ENCODE measurements at regions not wholly inside any gene's neighbourhood (a gene's known extent, or its start where the extent isn't known, plus 50 kb on each side); places are given as distances from the start of the nearest gene placed in this dataset.
A peak's percentile ranks its signal among the peaks of the same experiment; 100 is the strongest.
"Not testable (repeated sequence)": the region's sequence is repeated elsewhere in the genome, so short reads cannot be mapped to it uniquely, and the experiment has no call there.

GRCh38 chr11:34830648-34831047 lies 85.5 kb downstream of the APIP start:
- Histone ChIP-seq H2AFZ (ENCODE audit: low read length, unreplicated experiment) (peak overlapping the region; percentile 79), H3K79me2 (ENCODE audit: control insufficient read depth, insufficient read depth, low read length, unreplicated experiment) (no peaks in the 10 kb centered on the region), H3K27me3 (ENCODE audit: insufficient read depth, low read length) (no peaks in the 10 kb centered on the region), H3K4me3 (ENCODE audit: low read depth, low read length) (no peak overlapping the region), H3K4me1 (ENCODE audit: control insufficient read depth, insufficient read depth, low read length, unreplicated experiment) (no peaks in the 10 kb centered on the region), H3K27ac (ENCODE audit: low read depth, low read length) (no peak overlapping the region), H3K36me3 (ENCODE audit: insufficient read depth, low read length) (no peaks in the 10 kb centered on the region)

- H3K36me3 ChIP-seq (ENCODE audit: insufficient read depth, low read length), result no peaks in the 10 kb centered on the region
- no peak overlapping the region for H2AFZ ChIP-seq (ENCODE audit: low read length, unreplicated experiment)
- no peak overlapping the region for H3K4me3 ChIP-seq (ENCODE audit: low read depth, low read length)
- H3K27me3 ChIP-seq (ENCODE audit: insufficient read depth, low read length), result no peaks in the 10 kb centered on the region
- H3K79me2 ChIP-seq (ENCODE audit: control insufficient read depth, insufficient read depth, low read length, unreplicated experiment), result no peaks in the 10 kb centered on the region
- H3K4me1 ChIP-seq (ENCODE audit: control insufficient read depth, insufficient read depth, low read length, unreplicated experiment), result no peaks in the 10 kb centered on the region
- no peak overlapping the region for H3K27ac ChIP-seq (ENCODE audit: low read depth, low read length)
These were observed 86.1 kb downstream of the APIP start for GRCh38 chr11:34830035-34830434.

GRCh38 chr11:34827228-34827627 lies 89.0 kb downstream of the APIP start:
- Histone ChIP-seq H3K27me3 (ENCODE audit: insufficient read depth, low read length) (peaks cover 12% of the 10 kb centered on the region), H3K4me3 (ENCODE audit: low read depth, low read length) (no peak overlapping the region), H3K79me2 (ENCODE audit: control insufficient read depth, insufficient read depth, low read length, unreplicated experiment) (no peaks in the 10 kb centered on the region), H2AFZ (ENCODE audit: low read length, unreplicated experiment) (no peak overlapping the region), H3K4me1 (ENCODE audit: control insufficient read depth, insufficient read depth, low read length, unreplicated experiment) (no peaks in the 10 kb centered on the region), H3K27ac (ENCODE audit: low read depth, low read length) (no peak overlapping the region), H3K36me3 (ENCODE audit: insufficient read depth, low read length) (no peaks in the 10 kb centered on the region)

- H3K4me3 ChIP-seq (ENCODE audit: low read depth, low read length), result no peak overlapping the region
- no peaks in the 10 kb centered on the region for H3K4me1 ChIP-seq (ENCODE audit: control insufficient read depth, insufficient read depth, low read length, unreplicated experiment)
- H3K27me3 ChIP-seq (ENCODE audit: insufficient read depth, low read length), result peaks cover 15% of the 10 kb centered on the region
- H2AFZ ChIP-seq (ENCODE audit: low read length, unreplicated experiment), result no peak overlapping the region
- H3K79me2 ChIP-seq (ENCODE audit: control insufficient read depth, insufficient read depth, low read length, unreplicated experiment), result no peaks in the 10 kb centered on the region
- no peak overlapping the region for H3K27ac ChIP-seq (ENCODE audit: low read depth, low read length)
- no peaks in the 10 kb centered on the region for H3K36me3 ChIP-seq (ENCODE audit: insufficient read depth, low read length)
These were observed 89.8 kb downstream of the APIP start for GRCh38 chr11:34826384-34826726.

GRCh38 chr11:34825670-34826383 lies 90.4 kb downstream of the APIP start:
- Histone ChIP-seq H3K27me3 (ENCODE audit: insufficient read depth, low read length) (peaks cover 15% of the 10 kb centered on the region), H3K79me2 (ENCODE audit: control insufficient read depth, insufficient read depth, low read length, unreplicated experiment) (no peaks in the 10 kb centered on the region), H3K4me3 (ENCODE audit: low read depth, low read length) (no peak overlapping the region), H3K4me1 (ENCODE audit: control insufficient read depth, insufficient read depth, low read length, unreplicated experiment) (no peaks in the 10 kb centered on the region), H3K27ac (ENCODE audit: low read depth, low read length) (no peak overlapping the region), H2AFZ (ENCODE audit: low read length, unreplicated experiment) (no peak overlapping the region), H3K36me3 (ENCODE audit: insufficient read depth, low read length) (no peaks in the 10 kb centered on the region)

- Histone ChIP-seq H3K4me3 (ENCODE audit: low read depth, low read length) (no peak overlapping the region), H3K27me3 (ENCODE audit: insufficient read depth, low read length) (peaks cover 16% of the 10 kb centered on the region), H3K4me1 (ENCODE audit: control insufficient read depth, insufficient read depth, low read length, unreplicated experiment) (no peaks in the 10 kb centered on the region), H3K36me3 (ENCODE audit: insufficient read depth, low read length) (no peaks in the 10 kb centered on the region), H2AFZ (ENCODE audit: low read length, unreplicated experiment) (no peak overlapping the region), H3K79me2 (ENCODE audit: control insufficient read depth, insufficient read depth, low read length, unreplicated experiment) (no peaks in the 10 kb centered on the region), H3K27ac (ENCODE audit: low read depth, low read length) (no peak overlapping the region)
These were observed 90.9 kb downstream of the APIP start for GRCh38 chr11:34825315-34825669.

- Histone ChIP-seq H2AFZ (ENCODE audit: low read length, unreplicated experiment) (no peak overlapping the region), H3K27me3 (ENCODE audit: insufficient read depth, low read length) (peaks cover 21% of the 10 kb centered on the region), H3K79me2 (ENCODE audit: control insufficient read depth, insufficient read depth, low read length, unreplicated experiment) (no peaks in the 10 kb centered on the region), H3K27ac (ENCODE audit: low read depth, low read length) (no peak overlapping the region), H3K4me3 (ENCODE audit: low read depth, low read length) (no peak overlapping the region), H3K36me3 (ENCODE audit: insufficient read depth, low read length) (no peaks in the 10 kb centered on the region), H3K4me1 (ENCODE audit: control insufficient read depth, insufficient read depth, low read length, unreplicated experiment) (no peaks in the 10 kb centered on the region)
These were observed 91.8 kb downstream of the APIP start for GRCh38 chr11:34824425-34824824.

- H3K27ac ChIP-seq (ENCODE audit: low read depth, low read length), result no peak overlapping the region
- no peak overlapping the region for H3K4me3 ChIP-seq (ENCODE audit: low read depth, low read length)
- H3K36me3 ChIP-seq (ENCODE audit: insufficient read depth, low read length), result no peaks in the 10 kb centered on the region
- no peaks in the 10 kb centered on the region for H3K79me2 ChIP-seq (ENCODE audit: control insufficient read depth, insufficient read depth, low read length, unreplicated experiment)
- no peaks in the 10 kb centered on the region for H3K4me1 ChIP-seq (ENCODE audit: control insufficient read depth, insufficient read depth, low read length, unreplicated experiment)
- no peak overlapping the region for H2AFZ ChIP-seq (ENCODE audit: low read length, unreplicated experiment)
- H3K27me3 ChIP-seq (ENCODE audit: insufficient read depth, low read length), result peaks cover 21% of the 10 kb centered on the region
These were observed 92.5 kb downstream of the APIP start for GRCh38 chr11:34823639-34824038.

GRCh38 chr11:34823197-34823596 lies 93.0 kb downstream of the APIP start:
- H3K79me2 ChIP-seq (ENCODE audit: control insufficient read depth, insufficient read depth, low read length, unreplicated experiment), result no peaks in the 10 kb centered on the region
- H3K27ac ChIP-seq (ENCODE audit: low read depth, low read length), result no peak overlapping the region
- no peak overlapping the region for H2AFZ ChIP-seq (ENCODE audit: low read length, unreplicated experiment)

GRCh38 chr11:34819740-34820482 lies 96.3 kb downstream of the APIP start:
- Histone ChIP-seq H2AFZ (ENCODE audit: low read length, unreplicated experiment) (no peak overlapping the region), H3K4me3 (ENCODE audit: low read depth, low read length) (no peak overlapping the region), H3K79me2 (ENCODE audit: control insufficient read depth, insufficient read depth, low read length, unreplicated experiment) (no peaks in the 10 kb centered on the region), H3K36me3 (ENCODE audit: insufficient read depth, low read length) (no peaks in the 10 kb centered on the region), H3K27ac (ENCODE audit: low read depth, low read length) (no peak overlapping the region), H3K27me3 (ENCODE audit: insufficient read depth, low read length) (peaks cover 37% of the 10 kb centered on the region), H3K4me1 (ENCODE audit: control insufficient read depth, insufficient read depth, low read length, unreplicated experiment) (no peaks in the 10 kb centered on the region)

More at GRCh38 chr11:34823197-34823596, 93.0 kb downstream of the APIP start:
- H3K4me1 ChIP-seq (ENCODE audit: control insufficient read depth, insufficient read depth, low read length, unreplicated experiment), result no peaks in the 10 kb centered on the region
- no peak overlapping the region for H3K4me3 ChIP-seq (ENCODE audit: low read depth, low read length)
- H3K27me3 ChIP-seq (ENCODE audit: insufficient read depth, low read length), result peaks cover 21% of the 10 kb centered on the region
- H3K36me3 ChIP-seq (ENCODE audit: insufficient read depth, low read length), result no peaks in the 10 kb centered on the region

GRCh38 chr11:34817812-34818211 lies 98.4 kb downstream of the APIP start:
- H3K4me1 ChIP-seq (ENCODE audit: control insufficient read depth, insufficient read depth, low read length, unreplicated experiment); H3K27ac ChIP-seq (ENCODE audit: low read depth, low read length); H3K36me3 ChIP-seq (ENCODE audit: insufficient read depth, low read length); H3K79me2 ChIP-seq (ENCODE audit: control insufficient read depth, insufficient read depth, low read length, unreplicated experiment); H2AFZ ChIP-seq (ENCODE audit: low read length, unreplicated experiment); H3K4me3 ChIP-seq (ENCODE audit: low read depth, low read length): not testable (repeated sequence)
- peaks cover 31% of the 10 kb centered on the region for H3K27me3 ChIP-seq (ENCODE audit: insufficient read depth, low read length)

Data from ACC112 (cell line).